Germinal center (tissue), 1 donor: ENCODE measurements at regions not wholly inside any gene's neighbourhood (a gene's known extent, or its start where the extent isn't known, plus 50 kb on each side); places are given as distances from the start of the nearest gene placed in this dataset.

Experiments
- DNase-seq: peaks from one replicate; pipeline ENCODE4 v3.0.0; 2012; ENCODE audit warnings: mixed read lengths, low spot score

- DNase-seq = no peak
These were observed 57.3 kb upstream of the E2F7 start for GRCh38 chr12:77122661-77123060.

- DNase-seq = no peak
These were observed 56.9 kb upstream of the E2F7 start for GRCh38 chr12:77122236-77122635.

GRCh38 chr12:77120156-77121085 lies 55.1 kb upstream of the E2F7 start:
- DNase-seq = no peak

GRCh38 chr12:77118696-77119095 lies 53.3 kb upstream of the E2F7 start:
- DNase-seq = no peak

- no peak for DNase-seq
These were observed 50.9 kb upstream of the E2F7 start for GRCh38 chr12:77116277-77116676.

- no peak for DNase-seq
These were observed 50.1 kb upstream of the E2F7 start for GRCh38 chr12:77115471-77115870.
